NCI-H82 treated with DMSO at 0.1 percent for 48 hours (cell line): ENCODE measurements at regions not wholly inside any gene's neighbourhood (a gene's known extent, or its start where the extent isn't known, plus 50 kb on each side); places are given as distances from the start of the nearest gene placed in this dataset.

Source experiments
- DNase-seq: peaks from one replicate; lab custom pipeline; 2025; ENCODE audit not compliant: unreplicated experiment; lab: John Stamatoyannopoulos, UW

- no peak for DNase-seq
Observed at GRCh38 chr13:40376296-40376849, 290.1 kb downstream of the FOXO1 start.

GRCh38 chr13:40376867-40377535 lies 289.4 kb downstream of the FOXO1 start:
- DNase-seq, result no peak

- no peak for DNase-seq
Observed at GRCh38 chr13:40377783-40378182, 288.7 kb downstream of the FOXO1 start.

DNA sequence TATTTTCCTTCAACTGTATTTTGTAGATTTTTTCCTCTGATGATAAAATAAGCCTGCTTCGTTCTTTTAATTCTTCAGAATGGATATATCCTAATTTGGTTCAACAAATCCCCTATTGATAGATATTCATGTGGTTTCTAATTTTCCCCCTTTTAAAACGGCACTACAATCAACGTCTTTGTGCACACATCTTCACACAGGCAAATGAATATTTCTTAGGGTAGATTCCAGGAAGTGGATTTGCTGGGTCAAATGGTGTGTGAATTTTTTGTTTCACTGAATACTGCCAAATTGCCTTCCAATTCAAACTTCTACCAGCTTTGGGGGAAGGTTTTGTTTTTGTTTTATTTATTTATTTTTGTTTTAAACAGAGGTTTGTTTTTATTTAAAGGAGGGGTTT lies 287.2 kb downstream of the FOXO1 start:
- DNase-seq, result no peak

DNA sequence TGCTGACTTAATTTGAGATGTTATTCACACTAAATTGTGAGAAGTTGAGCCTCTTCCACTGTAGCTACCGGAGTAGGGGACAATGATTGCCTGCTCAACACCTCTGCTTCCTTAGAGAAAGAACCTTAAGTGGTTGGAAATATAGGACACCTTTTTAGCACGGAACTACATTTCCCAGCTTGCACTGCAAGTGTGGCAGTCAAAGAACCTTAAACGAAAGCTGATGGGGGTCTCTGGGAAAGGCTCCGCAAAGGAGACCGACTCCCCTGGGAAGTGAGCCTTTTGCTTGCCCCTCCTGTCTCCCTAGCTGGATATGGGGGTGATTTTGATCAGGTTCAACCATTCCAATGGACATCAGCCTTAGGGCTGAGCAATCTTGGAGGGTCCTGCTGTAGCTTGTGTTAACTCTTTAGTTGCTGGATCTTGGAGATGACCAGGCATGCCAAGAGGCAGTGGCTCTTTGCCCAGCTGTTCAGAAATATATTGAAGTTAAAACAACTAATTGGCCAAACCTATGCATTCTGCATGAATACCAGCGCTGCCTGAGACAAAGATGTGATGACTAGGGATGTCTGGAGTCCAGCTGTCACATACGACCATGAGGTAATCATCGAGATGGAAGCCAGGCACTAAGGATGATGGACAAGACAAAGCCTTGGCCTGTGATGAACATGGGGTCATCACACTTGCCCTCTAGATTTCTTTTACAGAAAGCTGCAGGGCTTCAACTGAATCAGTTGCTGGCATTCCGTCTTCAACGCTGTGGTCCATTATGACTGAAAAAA lies 286.5 kb downstream of the FOXO1 start:
- no peak for DNase-seq

- DNase-seq, result no peak
Observed at GRCh38 chr13:40381935-40382764, 284.3 kb downstream of the FOXO1 start.

GRCh38 chr13:40383132-40383531 lies 283.3 kb downstream of the FOXO1 start:
- no peak for DNase-seq

DNA sequence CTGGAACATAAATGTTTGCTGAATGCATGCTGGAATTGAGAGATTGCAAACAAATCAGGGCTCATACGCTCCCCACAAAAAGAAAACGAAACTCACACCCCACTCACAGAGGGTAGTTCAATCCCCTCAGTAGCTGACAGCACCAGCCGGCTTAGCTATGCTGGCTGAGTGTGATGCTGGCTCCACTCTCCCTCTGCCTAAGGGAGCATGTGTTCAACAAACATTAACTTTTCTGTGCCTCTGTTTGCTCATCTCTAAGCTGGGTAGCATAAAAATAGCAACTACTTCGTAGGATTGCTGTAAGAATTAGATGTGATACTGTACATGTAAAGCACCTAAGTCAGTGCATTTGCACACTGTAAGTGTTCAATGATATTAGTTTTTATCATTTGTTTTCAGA lies 282.6 kb downstream of the FOXO1 start:
- no peak for DNase-seq

- DNase-seq, result no peak
Observed at GRCh38 chr13:40384976-40385857, 281.2 kb downstream of the FOXO1 start.

GRCh38 chr13:40385858-40386180 lies 280.6 kb downstream of the FOXO1 start:
- DNase-seq, result no peak

GRCh38 chr13:40386586-40386985 lies 279.9 kb downstream of the FOXO1 start:
- peak; percentile 58 for DNase-seq

DNA sequence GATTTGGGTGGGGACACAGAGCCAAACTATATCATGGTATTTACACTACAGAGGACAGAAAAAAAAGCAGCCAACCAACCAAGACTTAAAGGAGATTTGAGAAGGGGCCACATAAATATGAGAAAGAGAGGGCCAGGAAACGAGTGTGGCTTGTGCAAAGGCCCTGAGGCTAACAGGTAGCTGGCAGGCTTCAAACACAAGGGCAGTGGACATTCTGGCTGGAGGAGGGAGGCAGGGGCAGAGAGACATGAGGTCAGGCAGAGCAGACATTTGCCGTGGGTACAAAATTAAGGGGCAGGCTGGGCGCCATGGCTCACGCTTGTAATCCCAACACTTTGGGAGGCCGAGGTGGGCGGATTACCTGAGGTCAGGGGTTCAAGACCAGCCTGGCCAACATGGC lies 278.7 kb downstream of the FOXO1 start:
- no peak for DNase-seq

- DNase-seq, result no peak
Observed at GRCh38 chr13:40388617-40389016, 277.8 kb downstream of the FOXO1 start.

DNA sequence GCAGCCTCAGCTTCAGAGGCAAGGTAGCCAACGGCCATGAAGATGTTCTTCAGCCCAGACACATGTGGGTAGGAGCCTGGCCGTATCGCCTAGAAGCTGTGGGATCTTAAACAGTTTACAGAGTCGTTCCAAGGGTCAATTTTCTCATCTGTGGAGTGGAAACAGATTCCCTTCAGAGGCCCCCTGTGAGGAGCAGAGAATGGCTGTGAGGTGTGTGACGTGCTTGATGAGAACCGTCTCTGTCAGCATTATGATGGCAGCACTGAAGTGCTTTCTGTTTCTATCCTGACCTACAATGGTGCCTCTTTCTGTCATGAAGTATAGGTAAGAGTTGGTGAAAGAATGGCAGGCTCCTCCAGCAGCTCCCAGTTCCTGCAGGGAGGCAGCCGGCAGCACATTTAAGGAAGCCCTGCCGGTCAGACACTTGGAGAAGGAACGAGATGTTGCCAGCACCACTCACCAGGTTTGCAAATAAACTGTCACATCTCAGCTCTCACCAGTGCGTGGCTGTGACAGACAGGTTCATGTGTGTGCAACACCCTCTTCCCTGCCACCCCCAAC lies 277.3 kb downstream of the FOXO1 start:
- DNase-seq, result no peak

DNA sequence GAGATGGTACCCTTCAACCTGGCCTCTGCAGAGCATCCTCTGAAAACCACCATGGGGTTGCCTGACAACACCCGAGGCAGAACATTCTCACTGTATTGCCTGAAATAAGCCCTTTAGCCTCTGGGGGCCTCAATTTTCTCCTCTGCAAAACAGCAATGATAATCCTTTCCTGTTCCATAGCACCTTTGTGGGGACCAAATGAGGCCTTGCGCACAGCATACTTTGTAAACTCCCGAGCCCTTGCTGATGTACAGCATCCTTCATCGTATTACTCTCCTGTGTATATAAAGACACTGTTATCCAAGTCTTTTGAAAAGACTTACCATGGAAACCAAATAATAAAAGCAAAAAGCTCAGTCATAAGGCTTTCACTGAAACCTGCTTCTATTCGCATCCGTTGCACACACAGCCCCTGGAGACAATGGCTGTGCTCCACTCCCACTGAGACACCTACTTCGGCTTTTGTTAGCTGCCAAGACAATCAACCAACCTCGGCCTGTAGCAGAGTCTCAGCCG lies 276.0 kb downstream of the FOXO1 start:
- DNase-seq, result no peak

- DNase-seq, result no peak
Observed at GRCh38 chr13:40391788-40392187, 274.7 kb downstream of the FOXO1 start.

- DNase-seq, result no peak
Observed at GRCh38 chr13:40394304-40394985, 272.0 kb downstream of the FOXO1 start.

- no peak for DNase-seq
Observed at GRCh38 chr13:40398065-40398464, 268.4 kb downstream of the FOXO1 start.

DNA sequence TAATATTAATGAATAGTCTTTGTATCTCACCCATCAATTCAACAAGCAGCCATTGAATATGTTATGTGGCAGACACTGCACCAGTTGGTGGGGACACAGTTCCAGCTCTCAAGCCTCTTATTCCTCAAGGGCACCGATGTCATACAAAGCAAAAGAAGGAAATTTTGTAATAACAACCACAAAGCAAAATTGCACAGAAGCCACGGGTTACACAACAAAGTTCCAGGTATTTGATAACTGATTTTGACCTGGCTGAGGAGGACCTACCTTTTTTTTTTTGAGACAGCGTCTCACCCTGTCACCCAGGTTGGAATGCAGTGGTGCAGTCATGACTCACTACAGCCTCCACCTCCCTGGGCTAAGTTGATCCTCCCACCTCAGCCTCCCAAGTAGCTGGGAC lies 266.7 kb downstream of the FOXO1 start:
- DNase-seq, result no peak
